Esophagus squamous epithelium (tissue), 4 donors: ENCODE measurements at regions not wholly inside any gene's neighbourhood (a gene's known extent, or its start where the extent isn't known, plus 50 kb on each side); places are given as distances from the start of the nearest gene placed in this dataset.

Experiments used
- CTCF ChIP-seq, 6 experiments: fragments of 450-650 bp in 4 of 6; fragments of 200-600 bp in 2 of 6; sonication (generic) in 2 of 6; IDR thresholded peaks; one replicate each; pipeline ENCODE4 v1.5.1; 2016 to 2019; ENCODE audit warnings: antibody characterized with exemption in 6 of 6, mild to moderate bottlenecking in 4 of 6, moderate library complexity in 4 of 6
- POLR2A ChIP-seq, 4 donors: fragments of 450-650 bp; IDR thresholded peaks; one replicate each; pipeline ENCODE4 v1.6.1; 2017; ENCODE audit warnings: antibody characterized with exemption in 4 of 4, mild to moderate bottlenecking in 4 of 4, moderate library complexity in 3 of 4

GRCh38 chr6:121660277-121660676 is 224.8 kb downstream of the GJA1 start:
- TF ChIP-seq POLR2A (IDR thresholded peaks at IDR 0.05) (no peak), CTCF (IDR thresholded peaks at IDR 0.05) (no peak)
